B cell (primary cell): ENCODE measurements at regions not wholly inside any gene's neighbourhood (a gene's known extent, or its start where the extent isn't known, plus 50 kb on each side); places are given as distances from the start of the nearest gene placed in this dataset.

Experiments
- ATAC-seq: fragments of 200-7000 bp; cut with Tn5 transposase; one replicate; pipeline ENCODE4 v1.10.0; 2021; ENCODE audit warnings: low read depth, mild to moderate bottlenecking, moderate number of reproducible peaks, moderate library complexity
- CTCF ChIA-PET: fragments of 350-600 bp; sonication (Branson Sonifier 250); formaldehyde crosslinking; loops from one replicate; lab custom pipeline; 2021; ENCODE audit warnings: antibody characterized with exemption, inconsistent platforms; lab: Charles Lee
- POLR2A ChIA-PET: fragments of 350-600 bp; sonication (Branson Sonifier 250); formaldehyde crosslinking; loops from one replicate; lab custom pipeline; 2021; ENCODE audit warnings: antibody characterized with exemption; lab: Charles Lee
- DNase-seq: peaks from one replicate; pipeline ENCODE4 v3.0.0; 2013
- H2AFZ ChIP-seq: 2 replicates; pipeline ENCODE4 v1.6.1; 2012; ENCODE audit warnings: mild to moderate bottlenecking, low read depth, low read length; ENCODE audit not compliant: insufficient read depth, poor library complexity, severe bottlenecking
- H3K27ac ChIP-seq, 2 donors: 1 replicate in 1 of 2; 2 replicates in 1 of 2; pipeline ENCODE4 v1.5.1; 2012 to 2013; ENCODE audit warnings: low read length in 2 of 2, mild to moderate bottlenecking in 2 of 2, moderate library complexity in 1 of 2
- H3K27me3 ChIP-seq, 4 experiments: fragments of 200-600 bp in 1 of 4; sonication (generic) in 1 of 4; replicated peaks in 1 of 4; 1 replicate in 2 of 4; 2 replicates in 2 of 4; pipeline versions ENCODE4 v1.6.1 to v1.7.0; 2013 to 2016; ENCODE audit warnings: low read length in 3 of 4, mild to moderate bottlenecking in 2 of 4, mixed read lengths in 1 of 4, moderate library complexity in 1 of 4; ENCODE audit not compliant: insufficient read depth in 4 of 4, control insufficient read depth in 3 of 4; ENCODE audit errors: control extremely low read depth in 1 of 4
- H3K36me3 ChIP-seq, 2 experiments: replicated peaks in 1 of 2; 1 replicate in 1 of 2; 2 replicates in 1 of 2; pipeline versions ENCODE4 v1.6.1 to v1.7.1; 2013; ENCODE audit warnings: low read length in 1 of 2; ENCODE audit not compliant: insufficient read depth in 2 of 2, control insufficient read depth in 1 of 2; ENCODE audit errors: control extremely low read depth in 1 of 2, extremely low read depth in 1 of 2
- H3K4me1 ChIP-seq, 2 donors: fragments of 200-600 bp in 1 of 2; sonication (generic) in 1 of 2; 1 replicate in 1 of 2; 2 replicates in 1 of 2; pipeline versions ENCODE4 v1.5.1 to v1.6.1; 2013 to 2017; ENCODE audit warnings: low read length in 2 of 2; ENCODE audit not compliant: control insufficient read depth in 2 of 2, insufficient read depth in 2 of 2
- H3K4me2 ChIP-seq: replicated peaks from 2 replicates; pipeline ENCODE3; 2012; ENCODE audit warnings: mild to moderate bottlenecking, low read depth, low read length; ENCODE audit not compliant: poor library complexity, severe bottlenecking
- H3K4me3 ChIP-seq, 5 experiments: fragments of 200-600 bp in 1 of 5; sonication (generic) in 1 of 5; 1 replicate in 3 of 5; 2 replicates in 2 of 5; pipeline versions ENCODE4 v1.5.1 to v1.7.0; 2011 to 2016; ENCODE audit warnings: low read length in 4 of 5, mild to moderate bottlenecking in 4 of 5, low read depth in 2 of 5, control low read depth in 1 of 5, moderate library complexity in 1 of 5; ENCODE audit not compliant: insufficient read depth in 1 of 5; ENCODE audit errors: control extremely low read depth in 1 of 5, extremely low read depth in 1 of 5
- H3K79me2 ChIP-seq: fragments of 200-600 bp; sonication (generic); one replicate; pipeline ENCODE4 v1.6.0; 2016; ENCODE audit warnings: low read length; ENCODE audit not compliant: control insufficient read depth, insufficient read depth
- H3K9ac ChIP-seq: fragments of 200-600 bp; sonication (generic); 2 replicates; pipeline ENCODE4 v1.6.1; 2017; ENCODE audit warnings: mild to moderate bottlenecking, low read length, moderate library complexity
- H3K9me3 ChIP-seq, 3 donors: one replicate each; pipeline versions ENCODE4 v1.6.1 to v1.7.1; 2013; ENCODE audit warnings: low read length in 2 of 3; ENCODE audit not compliant: control insufficient read depth in 2 of 3, insufficient read depth in 1 of 3; ENCODE audit errors: control extremely low read depth in 1 of 3
- H4K20me1 ChIP-seq: 2 replicates; pipeline ENCODE4 v1.6.0; 2012; ENCODE audit warnings: mild to moderate bottlenecking, low read length; ENCODE audit not compliant: insufficient read depth, control insufficient read depth, poor library complexity, severe bottlenecking
- H3K27ac Mint-ChIP-seq: one replicate; pipeline ENCODE4 v1.8.0; 2021; ENCODE audit warnings: mixed read lengths
- H3K27me3 Mint-ChIP-seq: one replicate; pipeline ENCODE4 v1.8.0; 2021; ENCODE audit warnings: mixed read lengths
- H3K4me1 Mint-ChIP-seq: one replicate; pipeline ENCODE4 v1.8.0; 2021; ENCODE audit warnings: mixed read lengths
- H3K4me3 Mint-ChIP-seq: one replicate; pipeline ENCODE4 v1.8.0; 2021; ENCODE audit warnings: mixed read lengths
- H3K9me3 Mint-ChIP-seq: one replicate; pipeline ENCODE4 v1.8.0; 2022; ENCODE audit warnings: mixed read lengths; ENCODE audit not compliant: insufficient read depth
- EZH2 ChIP-seq: IDR thresholded peaks from 2 replicates; pipeline ENCODE4 v1.6.1; 2012; ENCODE audit warnings: borderline replicate concordance, low read depth, mild to moderate bottlenecking, moderate library complexity, low read length; ENCODE audit not compliant: insufficient read depth, poor library complexity, severe bottlenecking
- WGBS: methylation state at CpG from one replicate; pipeline ENCODE4 v1.1.5; 2013; ENCODE audit warnings: missing lambda C conversion rate; ENCODE audit not compliant: insufficient coverage; 5-methylcytosine and 5-hydroxymethylcytosine counted together
- intact Hi-C: fragments of 100-400 bp; cut with micrococcal nuclease; formaldehyde crosslinking; loops from one replicate; pipeline ENCODE4 v1.10.0; 2022
- TF ChIP-seq, protein P1 (sequence below): fragments of 200-600 bp; IDR thresholded peaks from one replicate; pipeline ENCODE4 v1.8.0; 2022; ENCODE audit warnings: antibody characterized with exemption, mild to moderate bottlenecking

DNA sequence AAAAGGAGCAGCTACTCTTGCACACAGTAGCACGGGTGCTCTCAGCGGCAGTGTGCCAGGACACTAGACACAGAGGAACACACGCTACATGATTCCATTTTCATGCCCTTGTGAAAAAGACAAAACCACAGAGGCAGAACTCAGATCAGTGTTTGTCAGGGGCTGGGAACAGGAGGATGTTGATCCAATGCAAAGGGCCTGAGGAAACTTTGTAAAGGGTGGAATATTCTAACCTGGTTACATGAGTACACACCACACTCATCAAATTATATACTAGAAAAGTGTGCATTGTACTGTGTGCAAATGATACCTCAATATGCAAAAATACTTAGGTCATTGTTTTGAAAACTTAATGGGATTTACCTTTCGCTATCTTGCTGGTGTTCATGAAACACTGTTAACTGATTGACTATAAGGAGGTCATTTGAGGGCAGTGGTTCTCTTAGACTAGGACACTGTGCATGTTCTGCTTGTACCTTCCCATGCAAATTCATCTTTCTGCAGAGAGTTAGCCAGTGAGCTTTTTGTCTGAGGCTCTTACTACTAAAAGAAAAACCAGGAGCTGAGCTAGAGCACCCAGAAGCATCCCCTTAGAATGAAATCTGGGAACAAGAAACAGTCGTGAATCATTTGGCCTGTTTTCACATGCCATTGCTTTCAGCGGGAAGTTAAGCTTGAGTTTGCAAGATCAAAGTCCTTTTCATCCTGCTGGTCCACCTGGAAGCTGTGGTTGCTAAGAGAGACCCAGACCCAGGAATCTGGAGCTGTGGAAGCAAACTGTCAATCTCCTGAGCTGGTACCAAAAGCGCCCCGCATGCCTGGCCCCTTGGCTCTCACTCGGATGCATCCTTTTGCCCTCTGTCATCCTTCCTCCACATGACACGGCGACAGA is 204.8 kb downstream of the TTLL2 start:
- Histone ChIP-seq H3K36me3 (no peaks in the 10 kb centered on the region), H3K79me2 (no peaks in the 10 kb centered on the region), H2AFZ (no peak overlapping the region), H3K4me3 (no peak overlapping the region), H3K27ac (no peak overlapping the region), H3K4me1 (no peaks in the 10 kb centered on the region), H3K4me2 (no peak overlapping the region), H3K9ac (no peak overlapping the region), H3K9me3 (peaks cover 0 to 4% (median 0%) of the 10 kb centered on the region in 3 donors), H3K27me3 (peaks cover 0 to 3% (median 0%) of the 10 kb centered on the region in 4 experiments), H4K20me1 (no peaks in the 10 kb centered on the region)
- ATAC-seq (no peak), DNase-seq (no peak)
- H3K27me3 Mint-ChIP-seq = peaks cover 19% of the 10 kb centered on the region
- intact Hi-C loops = no loop called here
- H3K4me1 Mint-ChIP-seq = no peaks in the 10 kb centered on the region
- no peak overlapping the region for H3K27ac Mint-ChIP-seq
- ChIA-PET CTCF (no interaction called here), POLR2A (no interaction called here)
- WGBS = 88% methylated on average over 8 of the region's 11 CpGs
- TF ChIP-seq, protein P1, sequence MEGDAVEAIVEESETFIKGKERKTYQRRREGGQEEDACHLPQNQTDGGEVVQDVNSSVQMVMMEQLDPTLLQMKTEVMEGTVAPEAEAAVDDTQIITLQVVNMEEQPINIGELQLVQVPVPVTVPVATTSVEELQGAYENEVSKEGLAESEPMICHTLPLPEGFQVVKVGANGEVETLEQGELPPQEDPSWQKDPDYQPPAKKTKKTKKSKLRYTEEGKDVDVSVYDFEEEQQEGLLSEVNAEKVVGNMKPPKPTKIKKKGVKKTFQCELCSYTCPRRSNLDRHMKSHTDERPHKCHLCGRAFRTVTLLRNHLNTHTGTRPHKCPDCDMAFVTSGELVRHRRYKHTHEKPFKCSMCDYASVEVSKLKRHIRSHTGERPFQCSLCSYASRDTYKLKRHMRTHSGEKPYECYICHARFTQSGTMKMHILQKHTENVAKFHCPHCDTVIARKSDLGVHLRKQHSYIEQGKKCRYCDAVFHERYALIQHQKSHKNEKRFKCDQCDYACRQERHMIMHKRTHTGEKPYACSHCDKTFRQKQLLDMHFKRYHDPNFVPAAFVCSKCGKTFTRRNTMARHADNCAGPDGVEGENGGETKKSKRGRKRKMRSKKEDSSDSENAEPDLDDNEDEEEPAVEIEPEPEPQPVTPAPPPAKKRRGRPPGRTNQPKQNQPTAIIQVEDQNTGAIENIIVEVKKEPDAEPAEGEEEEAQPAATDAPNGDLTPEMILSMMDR = no peak
- no peak for TF ChIP-seq EZH2
- no peaks in the 10 kb centered on the region for H3K9me3 Mint-ChIP-seq
- no peak overlapping the region for H3K4me3 Mint-ChIP-seq

DNA sequence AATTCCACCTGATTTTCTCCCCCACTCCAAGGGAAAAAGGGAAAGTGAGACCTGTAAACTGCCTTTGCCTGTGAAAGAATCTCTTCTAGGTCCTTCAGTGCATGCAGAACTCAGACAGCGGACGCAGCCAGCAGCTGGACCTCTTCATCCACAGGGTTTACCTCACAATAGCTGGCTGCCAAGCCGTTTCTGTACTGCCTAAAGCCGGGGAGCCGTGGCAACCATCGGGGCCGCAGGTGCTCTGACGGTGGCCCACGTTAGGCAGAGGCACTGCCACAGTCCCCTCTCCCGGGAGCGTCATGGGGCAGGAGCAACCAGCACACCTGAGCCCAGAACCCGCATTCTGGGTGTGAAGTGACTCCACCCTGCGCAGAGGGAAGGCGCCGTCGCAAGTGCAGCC is 206.1 kb downstream of the TTLL2 start:
- Histone ChIP-seq H3K9me3 (peaks cover 0 to 6% (median 4%) of the 10 kb centered on the region in 3 donors), H3K9ac (no peak overlapping the region), H4K20me1 (no peaks in the 10 kb centered on the region), H3K27me3 (no peaks in the 10 kb centered on the region), H3K36me3 (no peaks in the 10 kb centered on the region), H3K4me3 (no peak overlapping the region), H3K27ac (no peak overlapping the region), H3K79me2 (no peaks in the 10 kb centered on the region), H3K4me2 (no peak overlapping the region), H3K4me1 (no peaks in the 10 kb centered on the region), H2AFZ (no peak overlapping the region)
- H3K9me3 Mint-ChIP-seq = no peaks in the 10 kb centered on the region
- no peaks in the 10 kb centered on the region for H3K4me1 Mint-ChIP-seq
- ATAC-seq (no peak), DNase-seq (no peak)
- WGBS = 88% methylated on average over 16 of the region's 16 CpGs
- H3K27ac Mint-ChIP-seq = no peak overlapping the region
- ChIA-PET POLR2A (no interaction called here), CTCF (no interaction called here)
- TF ChIP-seq, protein P1 = no peak
- no peak for TF ChIP-seq EZH2
- no peak overlapping the region for H3K4me3 Mint-ChIP-seq
- intact Hi-C loops = no loop called here
- peaks cover 22% of the 10 kb centered on the region for H3K27me3 Mint-ChIP-seq
